HCT116 (cell line): ENCODE measurements at regions not wholly inside any gene's neighbourhood (a gene's known extent, or its start where the extent isn't known, plus 50 kb on each side); places are given as distances from the start of the nearest gene placed in this dataset.

Source experiments
- ATAC-seq: fragments of 200-7000 bp; cut with Tn5 transposase; 2 replicates; pipeline ENCODE4 v1.9.1; 2020; ENCODE audit warnings: mild to moderate bottlenecking, moderate library complexity
- BruUV-seq: library from RNA; stranded (reverse); fragments of 400-500 nt; replicated peaks from 2 replicates; lab custom pipeline; 2021; lab: Mats Ljungman, UMichigan
- CTCF ChIA-PET: fragments of 300-600 bp; sonication (Branson Sonifier 250); formaldehyde crosslinking; loops from one replicate; lab custom pipeline; 2021; ENCODE audit warnings: antibody characterized with exemption; lab: Charles Lee
- POLR2A ChIA-PET: fragments of 300-600, 350-600 bp; sonication (Branson Sonifier 250); formaldehyde crosslinking; loops from one replicate; lab custom pipeline; 2021; ENCODE audit warnings: antibody characterized with exemption; lab: Charles Lee
- RAD21 ChIA-PET, 2 experiments: fragments of 300-600 bp; sonication (Branson Sonifier 250); formaldehyde crosslinking; loops; one replicate each; lab custom pipeline; 2023; ENCODE audit warnings: low total read pairs in 2 of 2; ENCODE audit not compliant: uncharacterized antibody in 2 of 2, unreplicated experiment in 2 of 2, low non-redundant PET in 1 of 2; lab: Charles Lee
- DNase-seq: peaks from one replicate; pipeline ENCODE4 v3.0.0-alpha.2; 2010; ENCODE audit warnings: low read depth, low spot score
- H2AFZ ChIP-seq: fragments of 200-600 bp; shearing (Covaris generic), sonication (generic); 2 replicates; pipeline ENCODE4 v1.6.1; 2017; ENCODE audit warnings: low read depth, mixed run types, mixed read lengths, antibody characterized with exemption, low read length; ENCODE audit not compliant: poor library complexity, severe bottlenecking
- H3K27ac ChIP-seq: 2 replicates; pipeline ENCODE4 v1.5.1; 2012; ENCODE audit warnings: low read depth, low read length
- H3K27me3 ChIP-seq: fragments of 200-600 bp; sonication (generic); 2 replicates; pipeline ENCODE4 v1.6.1; 2016; ENCODE audit warnings: mixed run types, low read length, mixed read lengths; ENCODE audit not compliant: insufficient read depth
- H3K36me3 ChIP-seq, 2 experiments: fragments of 200-500 bp in 1 of 2; fragments of 200-600 bp in 1 of 2; sonication (Bioruptor generic) in 1 of 2; sonication (generic) in 1 of 2; 2 replicates each; pipeline versions ENCODE4 v1.5.1 to v1.6.1; 2014 to 2016; ENCODE audit warnings: low read length in 2 of 2, inconsistent platforms in 1 of 2, mixed read lengths in 1 of 2, mixed run types in 1 of 2; ENCODE audit not compliant: insufficient read depth in 2 of 2, control insufficient read depth in 1 of 2
- H3K4me1 ChIP-seq, 2 experiments: fragments of 200-600 bp in 1 of 2; sonication (generic) in 1 of 2; 2 replicates each; pipeline versions ENCODE4 v1.5.1 to v1.6.1; 2012 to 2017; ENCODE audit warnings: low read length in 2 of 2, inconsistent platforms in 1 of 2, mild to moderate bottlenecking in 1 of 2, mixed read lengths in 1 of 2, mixed run types in 1 of 2, moderate library complexity in 1 of 2; ENCODE audit not compliant: insufficient read depth in 2 of 2, control insufficient read depth in 1 of 2
- H3K4me2 ChIP-seq: fragments of 200-600 bp; sonication (generic); 2 replicates; pipeline ENCODE4 v1.6.1; 2017; ENCODE audit warnings: mixed run types, low read length, mixed read lengths
- H3K4me3 ChIP-seq, 2 experiments: fragments of 200-600 bp in 1 of 2; sonication (generic) in 1 of 2; replicated peaks in 1 of 2; 2 replicates each; pipeline ENCODE4 v1.5.1; 2011 to 2016; ENCODE audit warnings: low read length in 2 of 2, control low read depth in 1 of 2, low read depth in 1 of 2, mild to moderate bottlenecking in 1 of 2, mixed read lengths in 1 of 2, mixed run types in 1 of 2
- H3K79me2 ChIP-seq: fragments of 200-600 bp; sonication (generic); 2 replicates; pipeline ENCODE4 v1.6.1; 2017; ENCODE audit warnings: mild to moderate bottlenecking, mixed run types, low read length, moderate library complexity, mixed read lengths; ENCODE audit not compliant: insufficient read depth
- H3K9ac ChIP-seq: fragments of 200-600 bp; sonication (generic); 2 replicates; pipeline ENCODE4 v1.6.1; 2016; ENCODE audit warnings: low read length, mixed read lengths
- H3K9me2 ChIP-seq: fragments of 200-600 bp; sonication (generic), shearing (Covaris generic); 2 replicates; pipeline ENCODE4 v1.6.1; 2017; ENCODE audit warnings: mixed run types, mild to moderate bottlenecking, moderate library complexity; ENCODE audit not compliant: insufficient read depth
- H3K9me3 ChIP-seq, 2 experiments: fragments of 200-500 bp in 1 of 2; fragments of 200-600 bp in 1 of 2; sonication (Bioruptor generic) in 1 of 2; sonication (generic) in 1 of 2; 2 replicates each; pipeline ENCODE4 v1.6.1; 2014 to 2017; ENCODE audit warnings: low read length in 2 of 2, mixed read lengths in 2 of 2, inconsistent platforms in 1 of 2, low read depth in 1 of 2, mild to moderate bottlenecking in 1 of 2, mixed run types in 1 of 2, moderate library complexity in 1 of 2; ENCODE audit not compliant: control insufficient read depth in 1 of 2, insufficient read depth in 1 of 2
- H4K20me1 ChIP-seq: fragments of 200-600 bp; sonication (generic), shearing (Covaris generic); 2 replicates; pipeline ENCODE4 v1.6.1; 2017; ENCODE audit warnings: mixed run types, mild to moderate bottlenecking, moderate library complexity; ENCODE audit not compliant: insufficient read depth
- CBX3 ChIP-seq: IDR thresholded peaks from 2 replicates; pipeline ENCODE4 v1.6.1; 2012; ENCODE audit warnings: low read depth
- CEBPB ChIP-seq: IDR thresholded peaks from 2 replicates; pipeline ENCODE4 v1.6.1; 2012; ENCODE audit warnings: low read depth
- EGR1 ChIP-seq: IDR thresholded peaks from 2 replicates; pipeline ENCODE4 v1.6.1; 2012; ENCODE audit warnings: low read depth
- ELF1 ChIP-seq: IDR thresholded peaks from 2 replicates; pipeline ENCODE4 v1.6.1; 2012; ENCODE audit warnings: low read depth, borderline replicate concordance
- EZH2 ChIP-seq: fragments of 200-600 bp; sonication (generic); IDR thresholded peaks from 2 replicates; pipeline ENCODE4 v1.6.1; 2017; ENCODE audit warnings: antibody characterized with exemption, mixed run types
- FOSL1 ChIP-seq: IDR thresholded peaks from 2 replicates; pipeline ENCODE4 v1.6.1; 2012; ENCODE audit warnings: low read depth
- POLR2A ChIP-seq: IDR thresholded peaks from 2 replicates; pipeline ENCODE4 v1.7.0; 2011; ENCODE audit warnings: borderline replicate concordance; ENCODE audit not compliant: insufficient read depth, insufficient read length; ENCODE audit errors: extremely low read depth
- REST ChIP-seq: IDR thresholded peaks from 2 replicates; pipeline ENCODE4 v1.6.1; 2012; ENCODE audit warnings: low read depth
- SIN3A ChIP-seq: IDR thresholded peaks from 2 replicates; pipeline ENCODE4 v1.6.1; 2012; ENCODE audit warnings: low read depth
- SP1 ChIP-seq: IDR thresholded peaks from 2 replicates; pipeline ENCODE4 v1.6.1; 2012; ENCODE audit warnings: low read depth
- TCF7L2 ChIP-seq: IDR thresholded peaks from 2 replicates; pipeline ENCODE4 v1.7.0; 2011; ENCODE audit warnings: borderline replicate concordance, inconsistent platforms; ENCODE audit not compliant: insufficient read depth, insufficient read length; ENCODE audit errors: extremely low read depth
- ZFX ChIP-seq: fragments of 450-650 bp; IDR thresholded peaks from 2 replicates; pipeline ENCODE4 v1.6.1; 2017
- ZNF274 ChIP-seq: fragments of 200-500 bp; sonication (Bioruptor generic); IDR thresholded peaks from 2 replicates; pipeline ENCODE4 v1.6.1; 2014; ENCODE audit warnings: mild to moderate bottlenecking, low read depth, low read length, inconsistent platforms
- intact Hi-C: fragments of 100-400 bp; cut with micrococcal nuclease; formaldehyde crosslinking; loops from 2 replicates; pipeline ENCODE4 v1.10.0; 2022
- TF ChIP-seq, protein P1 (sequence below): IDR thresholded peaks from 2 replicates; pipeline ENCODE4 v1.6.1; 2012
- TF ChIP-seq, protein P2 (sequence below): IDR thresholded peaks from 2 replicates; pipeline ENCODE4 v1.6.1; 2012

DNA sequence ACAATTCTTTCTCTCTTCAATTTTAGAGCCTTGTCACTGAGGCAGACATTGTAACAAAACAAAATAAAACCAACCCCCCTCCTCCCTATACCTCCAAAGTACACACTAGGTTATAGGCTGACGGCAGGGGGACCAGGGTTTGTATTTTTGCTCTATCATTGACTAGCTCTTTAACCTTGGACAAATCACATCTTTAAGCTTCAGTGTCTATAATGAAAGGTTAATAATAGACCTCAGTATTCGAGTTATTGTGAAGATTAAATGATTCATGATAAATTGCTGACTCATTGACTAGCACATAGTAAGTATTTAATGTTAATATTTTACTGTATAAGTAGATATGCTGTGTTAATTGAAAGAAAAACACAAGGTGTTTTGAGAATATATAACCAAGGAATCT lies 1267.6 kb upstream of the ADGRL2 start:
- Histone ChIP-seq H3K4me3 (no peak overlapping the region), H3K9me3 (no peaks in the 10 kb centered on the region), H3K4me2 (no peak overlapping the region), H3K9ac (no peak overlapping the region), H3K36me3 (no peaks in the 10 kb centered on the region), H4K20me1 (no peaks in the 10 kb centered on the region), H3K9me2 (no peaks in the 10 kb centered on the region), H3K27ac (no peak overlapping the region), H3K4me1 (peaks cover 15 to 49% of the 10 kb centered on the region in 2 experiments; a peak in 2 of 4 replicates), H2AFZ (peak overlapping the region; percentile 4), H3K27me3 (no peaks in the 10 kb centered on the region), H3K79me2 (no peaks in the 10 kb centered on the region)
- intact Hi-C loops = no loop called here
- CTCF ChIA-PET = no interaction called here
- no peak for ATAC-seq
- TF ChIP-seq EZH2 (no peak), EGR1 (no peak), CEBPB (no peak), ZFX (no peak), ELF1 (no peak), SP1 (no peak), POLR2A (no peak), CBX3 (no peak), TCF7L2 (no peak), FOSL1 (no peak), ZNF274 (no peak), REST (no peak), SIN3A (no peak)
- TF ChIP-seq, protein P1, sequence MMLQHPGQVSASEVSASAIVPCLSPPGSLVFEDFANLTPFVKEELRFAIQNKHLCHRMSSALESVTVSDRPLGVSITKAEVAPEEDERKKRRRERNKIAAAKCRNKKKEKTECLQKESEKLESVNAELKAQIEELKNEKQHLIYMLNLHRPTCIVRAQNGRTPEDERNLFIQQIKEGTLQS = no peak
- TF ChIP-seq, protein P2, sequence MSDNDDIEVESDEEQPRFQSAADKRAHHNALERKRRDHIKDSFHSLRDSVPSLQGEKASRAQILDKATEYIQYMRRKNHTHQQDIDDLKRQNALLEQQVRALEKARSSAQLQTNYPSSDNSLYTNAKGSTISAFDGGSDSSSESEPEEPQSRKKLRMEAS = no peak
- no TSS peak for BruUV-seq
- RAD21 ChIA-PET = no interaction called here
- DNase-seq = no peak
- POLR2A ChIA-PET = no interaction called here
